DMS 273 (cell line): ENCODE measurements at regions not wholly inside any gene's neighbourhood (a gene's known extent, or its start where the extent isn't known, plus 50 kb on each side); places are given as distances from the start of the nearest gene placed in this dataset.

Experiments used
- DNase-seq: peaks from one replicate; lab custom pipeline; 2025; ENCODE audit not compliant: unreplicated experiment; lab: John Stamatoyannopoulos, UW

DNA sequence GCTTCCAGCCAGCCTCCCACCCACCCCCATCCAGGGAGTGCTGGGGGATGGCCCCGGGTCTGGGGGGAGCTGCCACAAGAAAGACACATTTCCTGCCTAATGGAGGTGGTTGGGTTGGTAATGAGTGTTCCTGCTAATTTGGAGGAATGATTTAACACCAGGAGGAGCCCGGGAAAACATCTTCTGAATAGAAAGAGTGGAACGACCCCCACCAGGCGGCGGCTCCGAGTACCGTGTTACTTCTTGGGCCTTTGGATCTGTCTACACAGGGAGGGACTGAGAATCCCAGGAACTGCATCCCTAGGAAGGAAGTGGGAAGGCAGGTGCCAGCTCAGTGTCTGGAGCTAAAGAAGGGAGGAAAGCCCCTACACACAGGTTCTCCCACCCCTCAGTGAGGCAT lies 64.6 kb downstream of the TSPAN17 start:
- DNase-seq: no peak

DNA sequence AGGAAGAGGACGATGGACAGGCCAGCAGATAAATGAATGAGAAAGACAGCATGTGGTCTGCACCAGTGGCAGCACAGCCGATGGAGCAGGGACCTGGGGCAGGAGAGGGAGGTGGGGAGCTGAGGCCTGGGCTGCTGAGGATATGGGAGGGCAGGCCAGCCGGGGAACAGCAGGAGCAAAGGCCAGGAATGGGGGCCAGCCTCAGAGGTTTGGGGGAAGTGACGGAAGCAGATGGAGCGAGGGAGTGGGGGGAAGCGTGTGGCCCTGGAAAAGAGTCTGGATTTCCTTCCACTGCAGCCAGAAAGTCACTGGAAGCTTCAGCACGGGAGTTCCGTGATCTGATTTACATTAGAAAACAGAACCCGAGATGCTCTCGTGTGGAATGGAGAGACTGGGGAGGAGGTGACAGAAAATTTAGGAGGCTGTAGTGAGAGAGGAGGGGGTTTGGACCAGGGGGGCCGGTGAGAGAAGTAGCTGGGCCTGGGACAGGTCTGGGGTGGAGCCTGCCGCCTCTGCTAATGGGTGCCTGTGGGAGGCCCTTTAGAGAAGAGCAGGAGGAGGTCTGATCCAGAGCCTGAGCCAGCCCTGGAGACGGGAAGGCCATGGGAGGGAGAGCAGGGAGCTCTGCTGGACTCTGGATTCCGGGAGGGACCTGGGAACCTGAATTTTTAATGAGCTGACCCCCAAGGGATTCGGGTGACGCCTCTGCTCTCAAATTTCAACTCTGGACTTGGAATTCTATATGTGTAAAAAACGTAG lies 65.4 kb downstream of the TSPAN17 start:
- DNase-seq: no peak

DNA sequence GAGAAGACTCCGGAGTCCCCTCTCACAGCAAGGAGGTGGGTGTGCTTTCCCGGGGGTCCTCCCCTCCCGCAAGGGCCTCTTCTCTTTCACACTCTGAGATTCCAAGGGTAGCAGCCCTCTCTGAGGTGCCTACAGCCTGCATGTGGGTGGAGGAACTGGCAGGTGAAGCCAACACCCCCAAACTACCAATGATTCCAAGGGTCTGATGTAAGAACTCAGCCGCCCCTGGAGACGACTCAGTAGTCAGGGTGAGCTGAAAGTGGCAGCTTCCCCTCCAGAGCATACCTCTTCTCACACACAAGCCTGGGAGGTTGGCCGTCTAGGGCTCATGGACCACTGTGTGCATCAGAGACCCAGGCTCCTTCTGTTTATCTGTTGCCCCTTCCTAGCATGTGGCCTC lies 66.1 kb downstream of the TSPAN17 start:
- no peak for DNase-seq

DNA sequence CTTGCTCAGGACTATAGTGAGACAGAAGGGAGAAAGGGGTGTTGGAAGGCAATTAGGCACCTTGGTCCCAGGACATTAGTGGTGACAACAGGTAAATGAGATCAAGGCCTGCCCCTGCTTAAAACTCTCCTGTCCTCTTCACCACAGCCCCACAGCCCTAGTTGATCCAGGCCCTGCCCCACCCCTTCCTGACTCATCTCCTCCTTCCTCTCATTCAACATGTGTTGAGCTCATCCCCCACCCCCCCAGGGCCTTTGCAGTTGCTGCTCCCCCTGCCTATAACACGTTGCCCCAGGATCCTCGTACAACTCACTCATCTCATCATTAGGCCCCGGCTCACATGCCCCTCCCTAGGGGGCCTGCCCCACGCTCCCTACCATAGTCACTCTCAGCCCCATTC lies 66.8 kb downstream of the TSPAN17 start:
- no peak for DNase-seq

DNA sequence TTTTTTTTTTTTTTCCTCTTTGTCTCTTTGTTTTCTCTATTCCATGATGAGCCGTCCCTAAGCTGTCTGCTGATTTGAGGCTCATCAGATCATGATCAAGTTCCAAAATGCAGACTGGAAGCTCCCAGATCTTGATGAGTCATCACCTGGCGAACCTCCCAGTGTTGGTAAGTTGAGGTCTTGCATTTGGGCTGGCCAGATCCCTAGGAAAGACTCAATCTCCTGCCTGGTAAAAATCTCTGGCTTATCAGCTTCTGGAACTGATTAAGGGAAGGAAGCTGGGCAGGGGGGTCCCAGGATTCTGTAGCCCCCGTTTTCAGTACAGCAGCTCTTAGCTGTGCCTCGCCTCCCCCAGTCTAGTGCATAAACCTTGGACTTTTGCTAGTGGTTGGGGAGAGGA lies 69.0 kb downstream of the TSPAN17 start:
- DNase-seq: peak; percentile 81

DNA sequence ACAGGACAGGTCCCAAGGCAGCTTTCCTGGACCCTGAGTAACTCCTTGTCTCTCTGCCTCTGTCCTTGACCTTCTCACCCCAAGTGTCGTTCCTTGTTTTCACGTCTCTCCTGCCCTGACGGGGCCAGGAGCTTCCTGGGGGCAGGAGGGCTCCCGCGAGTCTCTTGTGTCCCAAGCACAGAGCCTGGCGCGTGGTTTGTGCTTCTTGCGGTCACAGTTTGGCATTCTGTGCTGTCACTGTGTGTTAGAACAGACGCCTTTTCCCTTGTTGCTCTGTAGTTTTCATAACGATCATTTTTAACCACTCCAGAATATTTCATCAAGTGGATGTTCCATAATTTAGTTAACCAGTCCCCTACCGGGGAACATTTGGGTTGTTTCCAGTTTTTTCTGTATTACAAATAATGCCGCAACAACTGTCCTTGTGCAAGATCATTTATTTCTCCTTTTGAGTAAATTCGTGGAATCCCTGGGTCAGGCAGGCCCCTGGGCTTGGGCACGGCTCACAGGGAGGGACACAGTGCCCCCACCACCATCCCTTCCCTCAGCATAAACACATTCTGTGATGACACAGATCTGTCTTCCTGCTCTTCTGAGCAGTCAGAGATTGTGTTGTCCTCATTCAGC lies 71.9 kb downstream of the TSPAN17 start:
- DNase-seq: no peak

DNA sequence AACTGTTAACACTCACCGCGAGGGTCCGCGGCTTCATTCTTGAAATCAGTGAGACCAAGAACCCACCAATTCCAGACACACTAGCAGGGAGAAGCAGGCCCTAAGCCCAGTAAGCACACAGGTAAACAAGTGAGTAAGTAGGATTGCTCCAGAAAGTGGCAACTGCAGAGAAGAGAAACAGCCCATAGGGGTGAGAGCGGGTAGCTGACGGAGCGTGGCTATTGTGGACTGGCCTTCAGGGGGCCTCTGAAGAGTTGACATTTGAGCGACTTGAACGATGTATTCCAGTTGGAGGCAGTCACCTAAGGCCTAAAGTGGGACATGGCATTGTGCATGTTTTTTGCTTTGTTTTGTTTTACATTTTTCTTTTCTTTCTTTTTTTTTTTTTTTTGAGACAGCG lies 74.2 kb downstream of the TSPAN17 start:
- no peak for DNase-seq

DNA sequence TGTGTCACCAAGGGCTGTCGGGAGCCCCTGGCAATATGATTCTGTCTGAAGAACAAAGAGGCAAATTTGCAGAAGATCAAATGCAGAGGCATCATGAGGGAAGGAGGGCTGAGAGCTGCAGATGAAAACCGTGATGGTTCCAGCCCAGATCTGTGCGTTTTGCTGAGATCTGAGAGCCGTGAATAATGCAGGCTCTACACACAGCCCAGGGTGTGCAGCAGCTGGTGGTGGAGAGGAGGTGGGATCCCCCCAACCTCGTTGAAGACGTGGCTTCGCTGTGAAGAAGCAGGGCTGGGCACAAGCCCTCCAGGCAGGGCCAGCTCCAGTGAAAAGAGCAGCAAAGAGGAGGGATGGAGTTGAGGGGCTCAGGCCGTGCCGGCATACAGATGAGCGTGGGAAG lies 75.5 kb downstream of the TSPAN17 start:
- peak; percentile 31 for DNase-seq

DNA sequence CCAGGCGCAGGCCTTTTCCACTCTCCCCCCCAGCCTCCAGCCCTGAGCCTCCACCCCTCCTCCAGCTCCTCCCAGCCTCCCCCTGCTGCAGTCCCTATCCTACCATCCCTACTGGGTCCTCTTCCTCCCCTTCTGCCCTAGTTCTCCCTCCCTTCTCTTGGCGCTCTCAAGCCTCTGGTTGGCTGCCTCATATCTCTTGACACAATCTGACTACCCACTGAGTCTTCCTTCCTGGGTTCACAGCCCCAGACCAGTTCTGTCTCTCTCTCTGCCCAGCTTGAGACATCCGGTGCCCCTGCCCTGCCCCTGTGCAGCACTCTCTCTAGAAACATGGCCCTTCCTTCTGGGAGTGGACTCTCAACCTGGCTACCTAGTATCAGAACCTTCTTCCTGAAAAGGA lies 76.2 kb downstream of the TSPAN17 start:
- no peak for DNase-seq

DNA sequence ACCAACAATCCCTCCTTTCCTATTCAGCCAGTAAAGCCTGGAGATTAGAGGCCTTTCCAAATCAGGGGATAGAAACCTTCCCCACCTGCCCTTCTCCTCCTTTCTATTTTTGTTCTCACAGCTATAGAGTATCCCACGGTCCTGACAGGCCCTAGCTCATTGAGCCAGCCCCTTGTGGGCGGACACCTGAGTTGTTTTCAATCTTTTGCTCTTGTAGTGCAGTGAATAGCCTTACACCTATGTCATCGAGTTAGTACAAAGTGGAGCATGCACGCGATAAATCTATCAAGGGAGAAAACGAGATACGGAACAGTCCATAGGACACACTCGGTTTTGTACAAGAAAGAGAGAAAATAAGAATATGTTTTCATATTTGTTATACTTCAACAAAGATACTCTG lies 77.2 kb downstream of the TSPAN17 start:
- DNase-seq: peak; percentile 39

DNA sequence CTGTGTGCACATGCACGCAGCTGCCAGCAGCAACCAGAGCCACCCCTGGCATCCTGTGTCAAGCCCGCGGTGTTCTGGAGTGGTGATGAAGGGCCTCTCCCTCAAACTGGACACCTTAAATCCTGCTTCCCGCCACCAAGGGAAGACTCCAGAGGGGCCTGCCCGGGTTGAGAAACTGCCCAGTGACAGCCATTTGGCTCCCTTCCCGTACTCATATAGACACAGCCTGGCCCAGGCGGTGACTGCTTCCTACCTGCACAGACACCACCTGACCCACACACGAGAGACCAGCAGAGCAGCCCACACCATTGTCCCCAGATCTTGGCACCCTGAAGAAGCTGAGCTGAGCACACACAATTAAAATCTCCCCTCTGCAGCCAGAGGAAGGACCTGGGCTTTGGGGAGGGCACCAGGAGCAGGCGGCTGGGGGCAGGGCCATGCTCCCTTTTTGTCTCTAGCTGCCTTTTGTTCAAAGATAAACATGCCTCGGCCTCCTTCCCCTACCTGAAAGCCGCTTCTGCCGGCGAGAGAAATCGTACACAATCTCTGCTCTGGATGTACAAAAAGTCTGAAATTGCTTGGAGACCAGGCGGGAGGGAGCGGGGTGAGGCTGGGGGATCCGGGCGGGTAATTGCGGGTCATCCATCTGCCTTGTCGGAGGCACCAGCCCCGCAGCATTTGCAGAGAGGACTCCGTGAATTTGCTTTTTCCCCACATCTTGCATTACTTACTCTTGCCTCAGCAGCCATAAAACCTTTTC lies 78.4 kb downstream of the TSPAN17 start:
- DNase-seq: peak; percentile 19

DNA sequence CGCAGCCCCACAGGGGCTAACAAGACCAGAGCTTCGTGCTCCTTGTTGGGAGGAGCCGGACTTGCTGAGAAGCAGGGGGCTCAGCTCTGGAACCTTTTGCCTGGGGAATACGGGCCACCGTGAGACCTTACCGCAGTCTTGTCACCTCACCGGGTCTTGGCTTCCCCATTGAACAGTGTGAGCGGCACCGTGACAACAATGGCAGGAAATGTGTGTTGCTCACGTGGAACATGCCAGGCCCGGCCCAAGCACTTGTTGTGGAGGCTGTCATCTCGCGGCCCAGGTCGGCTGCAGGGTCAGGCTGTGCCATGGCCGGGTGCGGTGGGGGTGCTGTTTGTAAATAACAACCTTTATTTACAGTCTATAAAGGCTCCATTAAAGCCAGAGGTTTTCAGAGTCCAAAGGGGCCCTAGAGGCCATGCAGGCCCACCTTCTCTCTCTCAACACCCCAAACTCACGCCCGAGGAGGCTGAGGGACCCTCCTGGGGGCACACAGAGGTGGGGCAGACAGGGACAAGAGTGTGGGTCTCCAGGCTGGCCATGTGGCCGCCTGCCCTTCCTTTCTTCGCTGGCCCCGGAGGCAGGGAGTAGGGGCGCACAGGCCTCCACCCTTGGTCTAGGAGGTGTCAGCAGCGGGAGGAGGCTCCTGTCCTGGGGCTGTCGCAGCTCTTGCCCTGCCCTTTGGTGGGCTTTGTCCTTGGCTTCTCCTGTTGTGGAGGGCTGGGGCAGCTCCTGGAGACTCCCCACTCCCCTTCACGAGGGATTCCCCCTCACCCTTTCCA lies 79.7 kb downstream of the TSPAN17 start:
- no peak for DNase-seq

DNA sequence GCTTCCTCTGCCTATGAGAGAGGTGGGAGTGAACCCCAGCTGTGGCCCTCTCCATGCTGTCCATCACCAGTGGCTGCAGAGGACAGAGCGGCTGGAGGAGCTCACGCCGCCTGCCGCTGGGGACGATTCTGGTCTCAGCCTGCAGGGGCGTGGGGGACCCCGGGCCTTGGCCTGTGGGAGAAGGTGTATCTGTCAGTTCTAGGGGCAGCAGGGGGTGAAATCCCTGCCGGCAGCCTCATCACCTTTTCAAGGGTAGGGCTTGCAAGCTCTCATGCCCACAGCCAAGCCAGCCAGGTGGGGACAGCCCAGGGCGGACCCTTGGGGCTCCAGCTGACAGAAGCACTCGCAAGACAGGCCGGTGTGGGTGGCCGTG lies 80.2 kb downstream of the TSPAN17 start:
- no peak for DNase-seq

DNA sequence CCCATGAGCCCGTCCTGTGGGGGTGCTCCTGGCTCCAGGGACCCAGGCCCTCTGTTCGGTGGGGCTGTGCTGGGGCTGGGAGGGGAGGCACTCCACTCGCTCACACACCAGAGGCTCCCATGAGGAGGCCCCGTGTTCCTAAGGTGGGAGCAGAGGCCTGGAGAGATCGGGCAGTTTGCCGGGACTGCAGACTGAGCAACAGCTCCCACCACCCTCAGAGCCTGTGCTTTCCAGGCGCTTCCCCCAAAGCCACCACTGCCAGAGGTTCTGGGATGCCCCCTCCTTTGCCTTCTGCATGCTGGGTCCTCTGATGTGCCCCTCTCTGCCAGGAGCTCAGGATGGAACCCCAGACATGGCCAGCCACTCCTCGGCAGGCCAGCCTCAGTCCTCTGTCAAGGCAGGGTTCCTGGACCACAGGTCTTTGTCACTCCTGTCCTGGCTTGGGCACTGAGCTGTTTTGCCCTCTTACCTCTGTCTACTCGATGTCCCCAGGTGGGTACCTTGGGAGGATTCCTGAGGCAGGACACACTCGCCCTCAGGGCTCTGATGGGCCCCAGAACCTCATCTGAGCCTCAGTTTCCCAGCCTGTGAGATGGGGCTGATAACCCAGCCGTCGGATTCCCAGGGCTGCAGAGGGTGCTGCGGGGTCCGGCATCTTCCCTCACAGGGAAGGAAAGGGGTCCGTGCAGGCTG lies 80.8 kb downstream of the TSPAN17 start:
- no peak for DNase-seq

DNA sequence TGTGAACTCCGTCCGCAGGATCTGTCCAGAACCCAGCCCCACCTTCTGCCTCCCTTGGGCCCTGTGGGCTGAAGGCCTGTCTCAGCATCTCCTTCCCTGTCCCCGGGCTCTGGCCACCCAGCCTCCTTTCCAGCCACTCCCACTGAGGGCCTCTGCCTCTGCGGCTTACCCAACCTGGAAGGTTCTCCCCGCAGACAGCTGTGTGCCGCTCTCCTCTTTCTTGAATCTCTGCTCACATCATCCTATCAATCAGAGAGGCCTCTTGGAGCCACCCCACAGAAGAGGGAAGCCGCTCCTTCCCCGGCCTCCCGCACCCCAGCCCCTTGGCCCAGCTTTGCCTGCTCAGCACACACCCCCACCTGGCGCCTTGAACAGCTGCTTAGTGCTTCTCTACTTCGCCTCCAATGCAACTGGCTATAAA lies 81.5 kb upstream of the UNC5A start:
- DNase-seq: peak; percentile 42

DNA sequence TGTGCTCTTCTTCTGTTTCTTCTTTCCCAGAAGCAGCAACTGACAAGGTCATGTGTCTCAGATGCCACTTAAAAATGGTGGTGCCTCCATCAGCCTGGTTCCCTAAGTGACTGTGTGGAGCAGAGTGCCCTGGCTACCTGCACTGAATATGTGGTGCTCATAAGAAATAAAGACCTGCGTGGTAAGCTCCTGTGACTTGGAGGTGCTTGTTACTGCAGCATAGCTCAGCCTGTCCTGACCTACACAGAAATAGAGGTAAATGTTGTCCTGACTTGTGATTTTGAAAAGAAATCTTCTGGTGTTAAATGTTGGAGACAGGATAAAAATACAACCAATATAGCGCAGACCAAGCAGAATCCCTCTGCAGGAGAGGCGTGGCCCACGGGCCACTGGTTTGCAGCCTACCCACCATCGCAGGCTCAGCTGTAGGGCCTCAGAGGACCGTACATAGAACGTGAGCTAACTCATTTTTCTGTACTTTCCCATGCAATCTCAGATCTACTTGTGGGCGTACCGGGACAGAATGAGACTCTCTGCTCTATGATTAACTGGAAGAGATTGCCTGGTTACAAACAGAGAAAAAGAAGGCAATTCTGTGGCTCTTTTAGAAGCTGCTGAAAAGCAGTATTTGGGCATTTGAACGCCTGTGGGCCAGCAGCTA lies 79.4 kb upstream of the UNC5A start:
- no peak for DNase-seq

DNA sequence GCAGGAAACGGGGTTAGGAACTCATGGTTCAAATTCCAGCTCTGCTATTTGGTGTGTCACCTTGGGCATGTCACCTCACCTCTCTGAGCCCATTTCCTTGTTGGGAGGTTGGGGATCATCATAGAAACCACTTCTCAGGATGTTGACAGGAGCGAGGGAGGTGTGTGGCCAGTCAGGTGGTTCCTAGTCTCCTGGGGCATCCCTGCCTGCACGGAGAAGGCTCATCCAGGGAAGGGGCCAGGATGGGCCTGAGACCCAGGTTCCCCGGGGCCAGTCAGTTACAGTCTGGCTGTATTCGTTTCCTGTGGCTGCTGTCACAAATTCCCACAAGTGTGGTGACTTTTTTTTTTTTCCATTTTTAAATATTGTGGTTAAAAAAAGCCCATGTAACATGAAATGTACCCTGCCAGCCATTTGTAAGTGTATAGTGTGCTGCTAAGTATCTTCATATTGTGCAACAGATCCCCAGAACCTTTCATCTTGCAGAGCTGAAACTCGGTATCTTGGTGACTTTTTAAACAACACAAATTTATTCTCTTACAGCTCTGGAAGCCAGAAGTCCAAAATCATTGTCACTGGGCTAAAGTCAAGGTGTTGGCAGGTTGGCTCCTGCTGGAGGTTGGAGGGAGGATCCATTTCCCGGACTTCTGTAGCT lies 78.7 kb upstream of the UNC5A start:
- DNase-seq: no peak

DNA sequence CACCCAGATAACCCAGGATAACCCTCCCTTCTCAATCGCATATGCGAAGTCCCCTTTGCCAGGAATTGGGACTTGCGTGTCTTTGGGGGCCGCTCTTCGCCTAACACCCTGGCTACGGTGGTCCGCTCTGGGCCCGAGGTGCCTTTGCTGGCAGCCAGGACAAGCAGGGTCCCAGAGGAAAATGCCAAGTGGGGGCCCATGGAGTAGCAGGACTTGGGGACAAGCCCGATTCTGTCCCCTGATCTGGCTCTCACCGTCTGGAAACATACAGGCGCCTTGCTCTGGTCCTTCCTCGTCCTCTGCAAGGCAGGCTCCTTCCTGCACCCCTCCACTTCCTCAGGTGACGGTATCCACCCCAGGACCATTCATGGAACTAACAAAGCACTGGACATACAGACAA lies 78.1 kb upstream of the UNC5A start:
- DNase-seq: no peak

DNA sequence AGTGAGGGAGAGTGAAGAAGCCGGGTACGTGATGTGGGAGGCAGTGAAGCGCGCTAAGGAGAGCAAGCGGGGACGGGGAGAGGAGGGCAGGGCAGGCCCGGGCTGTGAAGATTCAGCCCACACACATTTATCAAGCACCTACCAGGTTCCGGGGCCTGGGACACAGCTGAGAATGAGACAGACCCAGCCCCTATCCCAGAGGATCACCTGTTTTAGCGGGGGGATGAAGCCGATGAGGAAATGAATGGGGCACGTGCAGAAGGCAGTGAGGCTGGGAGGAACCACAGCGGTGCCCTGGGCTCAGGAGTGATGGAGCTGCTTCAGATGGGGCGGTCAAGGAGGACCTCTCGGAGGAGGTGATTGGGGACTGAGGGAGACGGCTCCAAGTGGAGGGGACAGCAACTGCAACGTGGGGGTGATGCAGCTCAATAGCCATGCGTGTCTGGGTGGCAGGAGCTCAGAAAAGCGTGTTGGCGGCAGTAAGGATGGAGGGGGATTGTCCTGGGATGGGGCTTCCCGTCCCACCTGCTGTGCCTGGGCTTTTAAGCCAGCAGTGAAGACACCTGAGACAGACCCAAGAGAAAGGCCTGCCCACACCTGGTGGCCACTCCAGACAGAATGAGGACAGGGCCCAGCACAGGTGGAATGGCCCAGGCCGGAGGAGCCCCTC lies 77.5 kb upstream of the UNC5A start:
- peak; percentile 46 for DNase-seq
